Sigmoid colon (tissue), 6 donors: ENCODE measurements at regions not wholly inside any gene's neighbourhood (a gene's known extent, or its start where the extent isn't known, plus 50 kb on each side); places are given as distances from the start of the nearest gene placed in this dataset.

Experiments used
- DNase-seq: peaks from one replicate; pipeline ENCODE4 v3.0.0-alpha.2; 2019
- H3K27ac ChIP-seq, 4 donors: fragments of 200-600 bp; sonication (generic); one replicate each; pipeline ENCODE4 v1.5.1; 2016 to 2019; ENCODE audit warnings: mild to moderate bottlenecking in 1 of 4
- H3K27me3 ChIP-seq, 3 donors: fragments of 200-600 bp; sonication (generic); one replicate each; pipeline ENCODE4 v1.5.1; 2019; ENCODE audit warnings: mild to moderate bottlenecking in 1 of 3
- H3K36me3 ChIP-seq, 4 donors: fragments of 200-600 bp; sonication (generic); one replicate each; pipeline ENCODE4 v1.5.1; 2016 to 2019
- H3K4me1 ChIP-seq, 4 donors: fragments of 200-600 bp; sonication (generic); one replicate each; pipeline ENCODE4 v1.5.1; 2017 to 2019
- H3K4me3 ChIP-seq, 4 donors: fragments of 200-600 bp; sonication (generic); one replicate each; pipeline ENCODE4 v1.5.1; 2017 to 2019; ENCODE audit warnings: mild to moderate bottlenecking in 2 of 4, moderate library complexity in 1 of 4
- H3K9me3 ChIP-seq, 4 donors: fragments of 200-600 bp in 3 of 4; sonication (generic) in 3 of 4; one replicate each; pipeline versions ENCODE4 v1.5.1 to v1.6.1; 2013 to 2019
- EP300 ChIP-seq, 4 donors: sonication (generic); formaldehyde crosslinking; IDR thresholded peaks; one replicate each; pipeline ENCODE4 v1.6.1; 2017; ENCODE audit warnings: antibody characterized with exemption in 4 of 4
- POLR2A ChIP-seq, 2 donors: fragments of 450-650 bp; IDR thresholded peaks; one replicate each; pipeline ENCODE4 v1.6.1; 2016; ENCODE audit warnings: antibody characterized with exemption in 2 of 2, mild to moderate bottlenecking in 2 of 2, moderate library complexity in 2 of 2
- POLR2AphosphoS5 ChIP-seq, 4 donors: sonication (generic); formaldehyde crosslinking; IDR thresholded peaks; one replicate each; pipeline ENCODE4 v1.6.1; 2017; ENCODE audit warnings: antibody characterized with exemption in 4 of 4
- WGBS, 2 donors: extraction: QIAGEN DNeasy Blood & Tissue Kit; methylation state at CpG; one replicate each; pipeline ENCODE4 v1.1.7; 2013; 5-methylcytosine and 5-hydroxymethylcytosine counted together
- intact Hi-C: fragments of 100-400 bp; cut with DNase I; formaldehyde crosslinking; loops from one replicate; pipeline ENCODE4 v1.15.1; 2023
- TF ChIP-seq, protein P1 (sequence below), 4 experiments: fragments of 450-650 bp in 3 of 4; fragments of 200-600 bp in 1 of 4; IDR thresholded peaks; one replicate each; pipeline ENCODE4 v1.5.1; 2016 to 2019; ENCODE audit warnings: antibody characterized with exemption in 4 of 4, mild to moderate bottlenecking in 3 of 4, moderate library complexity in 2 of 4
- donor health status: healthy with polysubstance abuse.
- donor health status: healthy.

DNA sequence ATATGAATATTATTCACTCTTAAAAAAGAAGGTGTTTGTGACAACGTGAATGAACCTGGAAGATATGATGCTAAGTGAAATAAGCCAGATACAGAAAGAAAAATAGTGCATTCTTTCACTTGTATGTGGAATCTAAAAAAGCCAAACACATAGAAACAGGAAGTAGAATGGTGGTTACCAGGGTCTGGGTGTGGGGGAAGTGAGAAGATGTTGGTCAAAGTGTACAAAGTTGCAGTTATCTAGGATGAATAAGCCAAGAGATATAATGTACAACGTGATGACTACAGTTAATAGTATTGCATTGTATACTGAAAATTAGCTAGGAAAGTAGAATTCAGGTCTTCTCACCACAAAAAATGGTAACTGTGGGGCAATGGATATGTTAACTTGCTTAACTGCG, 151.1 kb upstream of the HCRTR2 start:
- H3K4me1 ChIP-seq, result no peaks in the 10 kb centered on the region
- no peaks in the 10 kb centered on the region for H3K36me3 ChIP-seq
- DNase-seq, result no peak
- H3K4me3 ChIP-seq, result no peak overlapping the region
- no peak overlapping the region for H3K27ac ChIP-seq
- intact Hi-C loops, result no loop called here
- H3K9me3 ChIP-seq, result no peaks in the 10 kb centered on the region
- no peak for TF ChIP-seq POLR2A (IDR thresholded peaks at IDR 0.05)
- no peak for TF ChIP-seq POLR2AphosphoS5 (IDR thresholded peaks at IDR 0.05)
- TF ChIP-seq, protein P1, sequence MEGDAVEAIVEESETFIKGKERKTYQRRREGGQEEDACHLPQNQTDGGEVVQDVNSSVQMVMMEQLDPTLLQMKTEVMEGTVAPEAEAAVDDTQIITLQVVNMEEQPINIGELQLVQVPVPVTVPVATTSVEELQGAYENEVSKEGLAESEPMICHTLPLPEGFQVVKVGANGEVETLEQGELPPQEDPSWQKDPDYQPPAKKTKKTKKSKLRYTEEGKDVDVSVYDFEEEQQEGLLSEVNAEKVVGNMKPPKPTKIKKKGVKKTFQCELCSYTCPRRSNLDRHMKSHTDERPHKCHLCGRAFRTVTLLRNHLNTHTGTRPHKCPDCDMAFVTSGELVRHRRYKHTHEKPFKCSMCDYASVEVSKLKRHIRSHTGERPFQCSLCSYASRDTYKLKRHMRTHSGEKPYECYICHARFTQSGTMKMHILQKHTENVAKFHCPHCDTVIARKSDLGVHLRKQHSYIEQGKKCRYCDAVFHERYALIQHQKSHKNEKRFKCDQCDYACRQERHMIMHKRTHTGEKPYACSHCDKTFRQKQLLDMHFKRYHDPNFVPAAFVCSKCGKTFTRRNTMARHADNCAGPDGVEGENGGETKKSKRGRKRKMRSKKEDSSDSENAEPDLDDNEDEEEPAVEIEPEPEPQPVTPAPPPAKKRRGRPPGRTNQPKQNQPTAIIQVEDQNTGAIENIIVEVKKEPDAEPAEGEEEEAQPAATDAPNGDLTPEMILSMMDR (IDR thresholded peaks at IDR 0.05), result no peak
- no peak for TF ChIP-seq EP300 (IDR thresholded peaks at IDR 0.05)
- WGBS, 2 donors, result 61 to 68% methylated on average over 3 of the region's 3 CpGs
- H3K27me3 ChIP-seq, result no peaks in the 10 kb centered on the region

DNA sequence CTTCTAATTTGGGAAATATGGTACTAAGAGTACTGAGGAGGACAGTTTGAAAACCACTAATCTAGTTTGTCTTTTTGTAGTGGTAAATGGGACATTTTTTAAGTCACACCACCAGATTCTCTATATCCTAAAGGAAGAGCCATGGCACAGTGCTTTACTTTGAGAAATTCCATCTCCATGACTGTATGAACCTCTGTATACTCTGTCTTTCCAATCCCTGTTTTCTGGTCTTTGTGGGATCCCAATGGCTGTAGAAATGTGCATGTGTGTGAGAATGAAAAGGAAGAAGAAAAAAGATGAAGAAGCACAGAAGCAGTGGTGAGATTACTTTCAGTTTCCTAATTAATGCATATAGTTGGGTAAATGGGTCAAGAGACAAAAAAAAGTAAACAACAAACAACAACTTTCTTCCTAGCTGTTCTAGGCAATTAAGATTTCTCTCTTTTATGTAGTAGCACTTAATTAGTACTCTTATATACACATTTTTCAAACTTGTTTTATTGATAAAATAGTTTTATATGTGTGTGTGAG, 141.2 kb upstream of the HCRTR2 start:
- no peak for DNase-seq
- no peaks in the 10 kb centered on the region for H3K4me1 ChIP-seq
- no peak overlapping the region for H3K4me3 ChIP-seq
- H3K9me3 ChIP-seq, result no peaks in the 10 kb centered on the region
- H3K27ac ChIP-seq, result no peak overlapping the region
- H3K36me3 ChIP-seq, result no peaks in the 10 kb centered on the region
- intact Hi-C loops, result no loop called here
- no peaks in the 10 kb centered on the region for H3K27me3 ChIP-seq
- TF ChIP-seq, protein P1 (IDR thresholded peaks at IDR 0.05), result no peak
- TF ChIP-seq POLR2AphosphoS5 (IDR thresholded peaks at IDR 0.05) (no peak), EP300 (IDR thresholded peaks at IDR 0.05) (no peak), POLR2A (IDR thresholded peaks at IDR 0.05) (no peak)

DNA sequence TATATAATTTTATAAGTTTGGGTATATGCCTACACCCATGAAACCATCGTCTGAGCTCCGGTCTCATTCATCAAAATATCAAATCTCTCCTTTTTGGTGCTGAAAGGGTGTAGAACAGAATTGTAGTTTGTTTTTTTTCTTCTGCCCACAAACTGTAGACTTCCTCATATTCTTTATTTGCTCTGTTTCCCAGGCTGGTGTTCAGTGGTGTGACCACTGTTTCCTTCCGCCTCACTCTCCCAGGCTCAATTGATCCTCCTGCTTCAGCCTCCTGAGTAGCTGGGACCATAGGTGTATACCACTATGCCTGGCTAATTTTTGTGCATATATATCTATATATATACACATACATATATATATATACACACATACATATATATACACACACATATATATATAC, 139.6 kb upstream of the HCRTR2 start:
- Histone ChIP-seq H3K27me3 (no peaks in the 10 kb centered on the region), H3K4me3 (no peak overlapping the region), H3K9me3 (no peaks in the 10 kb centered on the region), H3K36me3 (no peaks in the 10 kb centered on the region), H3K27ac (no peak overlapping the region), H3K4me1 (no peaks in the 10 kb centered on the region)
- DNase-seq, result no peak
- intact Hi-C loops, result no loop called here
- 58 to 90% methylated on average over 3 of the region's 3 CpGs for WGBS, 2 donors
- no peak for TF ChIP-seq POLR2A (IDR thresholded peaks at IDR 0.05)
- TF ChIP-seq, protein P1 (IDR thresholded peaks at IDR 0.05), result no peak

GRCh38 chr6:55040102-55040848, 134.0 kb upstream of the HCRTR2 start:
- Histone ChIP-seq H3K9me3 (no peaks in the 10 kb centered on the region), H3K36me3 (no peaks in the 10 kb centered on the region), H3K27ac (no peak overlapping the region), H3K4me3 (no peak overlapping the region), H3K4me1 (peaks cover 0 to 4% (median 0%) of the 10 kb centered on the region in 4 donors), H3K27me3 (no peaks in the 10 kb centered on the region)
- TF ChIP-seq EP300 (IDR thresholded peaks at IDR 0.05) (no peak), POLR2AphosphoS5 (IDR thresholded peaks at IDR 0.05) (no peak), POLR2A (IDR thresholded peaks at IDR 0.05) (no peak)
- TF ChIP-seq, protein P1 (IDR thresholded peaks at IDR 0.05), result no peak
- no peak for DNase-seq
- intact Hi-C loops, result no loop called here
- 79% methylated on average over 3 of the region's 3 CpGs for WGBS, 2 donors
